ENCODE measurements at regions not wholly inside any gene's neighbourhood (a gene's known extent, or its start where the extent isn't known, plus 50 kb on each side); places are given as distances from the start of the nearest gene placed in this dataset.
"Not testable (repeated sequence)": the region's sequence is repeated elsewhere in the genome, so short reads cannot be mapped to it uniquely, and the experiment has no call there.

DNA sequence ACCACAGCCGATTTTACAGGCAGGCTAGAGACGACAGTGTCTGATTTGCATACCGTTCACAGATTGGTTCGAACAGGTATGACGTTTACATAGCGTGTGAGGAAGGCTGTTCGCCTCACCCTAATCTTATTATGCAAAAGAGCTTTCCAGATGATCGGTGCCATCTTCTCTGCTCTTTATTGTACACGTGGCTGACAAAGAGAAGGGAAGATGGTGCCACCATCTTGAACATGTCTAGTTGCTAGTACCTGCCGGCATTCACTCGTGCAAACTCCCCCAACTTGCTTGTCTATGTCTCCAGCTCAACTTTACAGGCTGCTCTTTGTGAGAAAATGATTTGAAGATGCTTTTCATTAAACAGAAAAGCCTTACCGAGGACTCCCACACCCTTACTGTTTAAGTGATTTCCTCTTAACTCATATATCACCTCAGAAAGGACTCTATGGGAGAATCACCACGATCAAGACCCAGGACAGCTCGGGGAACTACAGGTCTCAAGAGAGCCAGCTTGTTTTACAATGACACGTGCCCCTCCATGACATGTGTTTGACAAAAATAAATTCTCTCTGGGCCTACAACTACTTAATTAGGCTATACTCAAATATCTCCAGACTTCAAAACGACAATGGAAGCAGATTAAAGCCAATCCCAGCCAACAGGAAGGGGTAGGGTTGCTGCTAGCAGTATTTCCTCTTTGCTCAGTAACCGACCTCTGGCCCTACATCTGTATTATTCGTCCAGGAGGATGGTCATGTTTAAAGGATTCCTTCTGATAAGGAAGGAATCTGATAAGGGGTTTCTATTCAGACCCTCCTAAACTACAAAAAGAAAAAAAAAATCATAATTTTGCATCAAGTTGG, 480.6 kb downstream of the TMEM114 start:
- no peak for DNase-seq

DNA sequence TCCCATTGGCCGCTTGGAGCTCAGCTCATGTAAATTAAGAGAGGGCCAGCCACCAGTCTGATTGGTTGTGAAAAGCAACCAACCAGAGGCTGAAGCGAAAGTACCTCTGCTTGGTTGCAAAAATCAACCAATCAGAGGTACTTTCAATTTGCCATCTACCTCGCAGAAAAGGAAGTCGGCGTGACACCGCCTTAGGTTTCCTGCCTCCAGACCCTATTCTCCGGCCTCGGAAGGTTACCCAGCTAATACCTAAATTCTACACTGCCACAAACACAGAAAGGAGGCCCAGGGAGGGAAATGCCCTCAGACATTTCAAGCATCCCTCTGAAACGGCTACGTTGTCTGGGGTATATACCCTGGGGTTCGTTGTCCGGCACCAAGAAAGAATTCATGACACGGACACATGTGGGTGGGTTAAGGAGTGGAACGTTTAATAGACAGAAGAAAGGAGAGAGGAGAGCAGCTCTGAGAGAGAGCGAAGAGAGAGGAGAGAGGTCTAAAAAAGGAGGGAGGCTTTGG, 481.3 kb downstream of the TMEM114 start:
- DNase-seq, result peak; percentile 8

GRCh38 chr16:8107296-8107695, 483.0 kb downstream of the TMEM114 start:
- DNase-seq, result no peak

DNA sequence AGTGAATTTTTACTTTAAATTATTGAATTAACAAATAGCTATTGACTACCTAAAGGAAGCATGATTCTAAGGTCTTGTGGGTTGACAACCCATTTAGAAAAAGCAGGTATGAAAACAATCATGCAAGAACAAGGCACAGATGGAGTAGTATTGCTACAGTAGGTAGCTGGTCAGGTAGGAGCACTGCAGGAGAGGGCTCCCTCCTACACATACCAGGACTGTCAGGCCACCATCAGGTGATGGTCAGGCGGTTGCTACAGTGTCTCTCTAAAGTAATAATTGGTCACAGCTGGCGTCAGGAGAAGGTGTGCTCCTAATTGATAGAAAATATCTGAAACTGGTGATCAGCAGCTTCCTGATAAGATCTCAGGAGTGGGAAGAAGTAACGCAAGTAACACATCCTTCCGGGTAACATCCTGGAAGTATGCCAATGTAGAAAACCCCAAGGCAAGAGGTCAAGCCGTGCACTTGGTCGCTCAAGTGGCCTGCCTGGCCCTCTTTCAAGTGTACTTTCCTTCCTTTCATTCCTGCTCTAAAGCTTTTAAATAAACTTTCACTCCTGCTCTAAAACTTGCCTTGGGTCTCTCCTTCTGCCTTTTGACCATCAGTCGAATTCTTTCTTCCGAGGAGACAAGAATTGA, 486.5 kb downstream of the TMEM114 start:
- no peak for DNase-seq

DNA sequence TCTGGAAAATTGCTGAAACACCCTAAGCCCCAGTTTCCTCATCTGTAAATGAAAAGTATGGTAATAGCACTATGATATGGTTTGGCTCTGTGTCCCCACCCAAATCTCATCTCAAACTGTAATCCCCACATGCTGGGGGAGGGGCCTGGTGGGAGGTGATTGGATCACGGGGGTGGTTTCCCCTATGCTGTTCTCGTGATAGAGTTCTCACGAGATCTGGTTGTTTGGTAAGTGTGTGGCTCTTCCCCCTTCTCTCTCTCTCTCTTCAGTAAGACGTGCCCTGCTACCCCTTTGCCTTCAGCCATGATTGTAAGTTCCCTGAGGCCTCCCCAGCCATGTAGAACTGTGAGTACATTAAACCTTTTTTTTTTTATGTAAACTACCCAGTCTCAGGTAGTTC, 490.7 kb downstream of the TMEM114 start:
- DNase-seq, result no peak

DNA sequence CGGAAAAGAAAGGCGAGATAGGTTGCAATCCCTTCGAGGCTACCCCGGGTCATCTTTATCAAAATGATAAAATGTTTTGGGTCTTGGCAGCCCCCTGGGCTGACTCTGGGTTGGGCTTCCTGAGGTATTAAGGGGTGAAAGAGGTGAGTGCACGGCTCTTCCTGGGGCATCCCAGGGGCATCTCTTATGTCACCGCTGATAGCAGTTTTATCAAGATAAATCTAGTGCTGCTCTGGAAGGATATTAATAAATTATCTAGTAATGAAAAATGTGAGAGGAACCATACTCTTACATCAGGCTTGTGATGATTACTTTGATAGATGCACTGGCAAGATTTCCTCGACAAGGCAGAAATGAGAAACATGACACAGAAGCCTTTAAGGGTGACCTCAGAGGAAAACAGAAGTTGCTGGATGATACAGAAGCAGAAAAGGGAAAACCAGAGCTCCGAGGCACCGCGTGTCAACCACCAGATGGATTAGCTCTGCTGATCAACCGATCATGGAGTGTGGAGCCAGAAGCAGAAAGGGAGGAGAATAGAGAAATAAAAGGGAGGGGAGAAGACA, 491.3 kb downstream of the TMEM114 start:
- no peak for DNase-seq

- no peak for DNase-seq
These were observed 494.1 kb downstream of the TMEM114 start for GRCh38 chr16:8096211-8096610.

- DNase-seq, result no peak
These were observed 495.6 kb downstream of the TMEM114 start for GRCh38 chr16:8094696-8095095.

GRCh38 chr16:8088820-8089338, 501.4 kb downstream of the TMEM114 start:
- no peak for DNase-seq

GRCh38 chr16:8087597-8088289, 502.6 kb downstream of the TMEM114 start:
- DNase-seq, result no peak

- DNase-seq, result no peak
These were observed 503.2 kb downstream of the TMEM114 start for GRCh38 chr16:8087146-8087545.

DNA sequence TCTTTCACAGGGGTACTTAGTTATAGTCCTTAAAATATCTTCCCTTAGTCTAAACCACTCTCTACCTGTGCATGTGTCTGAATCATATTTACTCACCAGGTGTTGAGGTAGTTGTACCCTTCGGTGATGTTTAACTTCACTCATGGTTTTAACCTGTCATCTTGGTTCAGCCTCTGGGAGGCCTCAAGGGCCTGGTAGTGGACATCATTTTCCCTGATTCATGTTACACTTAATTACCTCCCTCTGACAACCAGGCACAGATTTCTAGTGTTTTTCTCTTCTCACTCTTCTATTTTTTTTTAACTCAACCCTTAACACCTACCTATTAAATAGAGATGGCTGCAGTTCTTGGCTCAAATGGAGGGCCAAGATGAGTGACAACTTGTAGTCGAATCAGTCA, 505.4 kb downstream of the TMEM114 start:
- DNase-seq, result no peak

DNA sequence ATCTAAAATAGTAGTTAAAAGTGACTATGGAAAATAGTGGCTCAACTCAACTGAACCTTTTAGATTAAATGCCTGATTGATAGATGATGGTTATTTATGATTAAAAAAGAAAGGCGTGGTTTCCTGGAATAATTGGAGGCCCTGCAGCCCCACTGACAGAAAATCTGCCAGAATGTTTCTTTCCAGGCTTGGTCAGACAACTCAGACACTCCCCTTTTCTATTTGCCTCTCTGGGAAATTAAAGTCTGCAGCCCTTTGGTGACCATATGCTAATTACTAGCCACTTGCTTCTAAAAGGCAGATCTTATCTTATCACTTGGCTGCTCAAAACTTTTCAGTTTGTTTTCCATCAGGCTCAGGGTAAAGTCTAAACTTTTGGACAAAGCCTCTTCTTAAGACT, 506.0 kb downstream of the TMEM114 start:
- DNase-seq, result no peak

DNA sequence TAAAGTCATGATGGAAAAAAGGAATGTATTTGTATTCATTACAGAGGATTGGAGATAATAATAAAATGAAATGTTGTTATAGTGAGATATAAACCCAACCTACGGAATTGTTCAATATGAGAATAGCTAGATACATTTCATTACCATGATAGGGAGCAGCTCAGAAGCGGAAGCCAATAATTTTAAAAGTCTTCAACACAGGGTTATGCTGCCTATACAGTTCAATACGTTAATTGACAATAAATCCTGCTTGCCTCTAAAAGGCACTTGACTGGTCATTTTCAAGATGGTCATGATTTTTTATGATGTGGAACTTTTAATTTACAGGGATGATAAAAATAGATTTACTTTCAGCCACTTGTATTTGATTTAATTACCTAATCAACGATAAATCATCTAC, 506.8 kb downstream of the TMEM114 start:
- DNase-seq, result no peak

DNA sequence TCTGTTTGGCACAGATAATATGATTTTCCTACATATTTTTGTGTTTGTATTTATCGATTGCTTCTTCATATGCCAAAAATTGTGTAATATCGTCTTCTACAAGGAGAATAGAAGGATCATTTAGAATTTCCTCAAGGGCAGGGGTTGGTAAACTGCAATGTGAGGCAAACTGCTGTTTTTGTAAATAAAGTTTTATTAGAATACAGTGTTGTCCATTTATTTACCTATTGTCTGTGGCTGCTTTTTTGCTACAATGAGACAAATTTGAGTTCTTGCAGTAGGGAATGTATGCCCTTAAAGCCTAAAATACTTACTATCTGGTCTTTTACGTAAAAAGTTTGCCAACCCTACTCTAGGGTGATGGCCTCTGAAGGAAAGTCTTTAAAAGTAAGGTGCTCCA, 509.5 kb downstream of the TMEM114 start:
- DNase-seq, result no peak

DNA sequence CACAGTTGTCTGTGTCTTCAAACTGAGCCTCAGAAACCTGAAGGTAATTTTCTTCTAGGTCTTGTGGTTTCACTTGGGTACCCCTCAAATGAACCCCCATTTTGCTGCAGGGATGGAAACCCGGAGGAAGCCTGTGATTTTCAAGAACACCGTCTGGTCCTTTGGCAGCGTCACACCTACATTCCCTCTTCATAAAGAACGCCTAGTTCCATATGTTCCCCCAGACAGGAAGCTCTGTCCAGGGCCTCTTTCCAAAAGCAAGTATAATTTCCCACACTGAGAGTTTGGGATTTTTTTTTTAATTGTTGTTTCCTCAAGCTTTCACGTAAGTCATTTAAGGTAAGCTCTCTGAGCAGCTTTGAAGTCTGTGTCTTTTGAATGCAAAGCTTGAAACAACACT, 515.0 kb downstream of the TMEM114 start:
- no peak for DNase-seq

DNA sequence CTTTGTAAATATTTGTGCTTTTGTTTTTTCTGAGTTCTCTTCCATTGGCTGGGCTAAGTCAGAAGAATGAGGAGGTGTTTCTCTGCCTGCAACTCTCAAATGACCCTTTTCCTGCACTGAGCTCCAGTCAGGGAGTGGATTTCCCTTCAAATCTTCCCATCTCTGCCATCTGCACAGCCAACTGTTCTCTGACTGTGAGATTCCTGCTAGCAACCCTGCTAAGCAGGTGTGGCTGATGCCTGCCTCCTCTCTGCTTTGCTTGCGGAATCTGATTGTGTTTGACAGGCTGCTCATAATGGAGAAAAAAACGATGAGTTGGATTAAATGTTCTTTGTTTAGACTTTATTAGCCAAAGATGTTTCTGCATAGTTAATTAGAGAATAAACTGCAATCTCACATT, 519.8 kb downstream of the TMEM114 start:
- no peak for DNase-seq

DNA sequence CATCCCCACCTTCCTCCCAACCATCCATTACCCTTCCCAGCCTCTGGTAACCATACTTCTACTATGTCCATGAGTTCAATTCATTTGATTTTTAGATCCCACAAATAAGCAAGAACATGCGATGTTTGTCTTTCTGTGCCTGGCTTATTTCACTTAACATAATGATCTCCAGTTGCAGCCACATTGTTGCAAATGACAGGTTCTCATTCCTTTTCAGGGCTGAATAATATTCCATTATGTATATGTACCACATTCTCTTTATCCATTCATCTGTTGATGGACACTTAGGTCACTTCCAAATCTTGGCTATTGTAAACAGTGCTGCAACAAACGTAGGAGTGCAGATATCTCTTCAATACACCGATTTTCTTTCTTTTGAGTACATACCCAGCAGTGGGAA, 522.1 kb downstream of the TMEM114 start:
- not testable (repeated sequence) for DNase-seq

DNA sequence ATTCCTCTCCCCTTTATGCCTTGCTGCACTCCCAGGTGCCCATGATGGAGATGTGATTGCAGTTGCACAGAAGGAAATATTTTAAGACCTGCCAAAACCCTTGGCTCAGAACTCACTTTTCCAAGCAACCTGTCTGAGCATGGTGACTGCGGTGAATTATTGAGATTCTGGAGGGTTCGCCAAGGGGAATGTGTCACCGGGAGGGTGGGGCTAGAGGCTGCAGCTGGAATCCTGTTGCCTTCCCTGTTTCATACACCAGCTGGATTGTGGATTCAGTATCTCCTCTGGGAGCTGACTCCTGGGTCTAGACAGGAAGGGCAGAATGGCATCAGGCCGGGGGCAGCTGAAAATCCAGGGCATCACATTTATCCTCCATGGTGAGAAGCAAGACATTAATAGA, 527.2 kb downstream of the TMEM114 start:
- no peak for DNase-seq

DNA sequence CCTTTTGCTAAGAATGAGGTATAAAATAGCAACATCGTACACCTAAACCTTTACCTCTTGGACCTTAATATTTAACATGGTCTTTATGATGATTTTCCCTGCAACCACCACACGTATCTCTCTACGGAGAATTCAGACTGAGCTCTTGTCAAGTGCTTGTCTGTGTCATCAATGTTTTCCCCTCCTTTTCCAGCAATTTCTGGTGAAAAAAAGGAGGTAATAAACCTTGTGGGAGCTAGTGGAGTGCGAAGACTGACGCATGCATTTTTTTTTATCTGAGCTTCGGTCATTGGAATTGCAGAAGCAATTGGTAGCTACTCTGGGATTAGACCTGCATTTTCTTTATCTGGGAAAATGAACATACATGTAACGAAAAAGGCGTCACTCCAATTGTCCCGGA, 527.6 kb downstream of the TMEM114 start:
- no peak for DNase-seq

DNA sequence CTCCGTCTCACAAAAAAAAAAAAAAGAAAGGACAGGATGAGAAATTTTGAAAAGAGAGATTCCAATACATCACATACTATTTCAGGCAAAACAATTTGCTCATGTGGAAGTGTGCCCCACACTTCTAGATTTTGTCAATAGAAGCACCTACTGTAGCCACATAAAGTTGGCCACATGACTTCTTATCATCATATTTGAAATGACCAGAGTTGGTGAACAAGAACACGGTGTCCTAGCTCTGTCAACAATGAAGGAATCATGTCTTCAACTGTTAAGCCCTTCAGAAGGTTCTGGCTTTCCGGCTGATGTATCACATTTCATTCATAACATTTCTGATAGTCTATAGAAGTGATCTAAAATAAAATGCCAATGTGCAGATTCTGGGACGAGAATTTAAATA, 534.5 kb downstream of the TMEM114 start:
- DNase-seq, result no peak

DNA sequence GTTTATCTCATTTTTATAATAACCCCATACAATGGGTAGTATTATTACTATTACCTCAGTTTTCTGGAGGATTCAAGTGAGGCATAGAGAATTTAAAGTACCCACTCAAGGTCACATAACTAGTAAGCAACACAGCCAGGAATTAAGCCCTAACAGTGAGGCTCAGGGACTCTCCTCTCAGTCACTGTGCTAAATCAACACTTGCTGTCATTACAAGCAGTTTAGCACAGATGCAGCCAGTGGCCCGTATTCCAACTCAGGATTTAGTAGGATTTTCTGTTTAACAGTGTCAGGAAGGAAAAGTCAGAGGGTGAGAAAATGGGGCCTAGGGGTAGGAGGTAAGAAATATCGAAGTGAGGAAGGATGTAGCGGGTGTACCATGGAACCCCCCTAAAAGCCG, 536.9 kb downstream of the TMEM114 start:
- DNase-seq, result no peak

GRCh38 chr16:8048433-8048832, 541.9 kb downstream of the TMEM114 start:
- no peak for DNase-seq

All from NCI-H1436 (cell line).